Uterus (tissue), 3 donors: ENCODE measurements at regions not wholly inside any gene's neighbourhood (a gene's known extent, or its start where the extent isn't known, plus 50 kb on each side); places are given as distances from the start of the nearest gene placed in this dataset.

ENCODE experiments used
- DNase-seq, 2 donors: peaks; one replicate each; pipeline ENCODE4 v3.0.0-alpha.2; 2019 to 2020
- H3K27ac ChIP-seq, 2 donors: fragments of 200-600 bp; sonication (generic); 1 replicate in 1 of 2; 2 replicates in 1 of 2; pipeline ENCODE4 v1.5.1; 2016 to 2018
- H3K27me3 ChIP-seq, 2 donors: fragments of 200-600 bp; sonication (generic); one replicate each; pipeline ENCODE4 v1.5.1; 2018 to 2019; ENCODE audit warnings: control low read depth in 1 of 2
- H3K36me3 ChIP-seq, 2 donors: fragments of 200-600 bp; sonication (generic); one replicate each; pipeline ENCODE4 v1.5.1; 2019; ENCODE audit warnings: control low read depth in 1 of 2
- H3K4me1 ChIP-seq, 2 donors: fragments of 200-600 bp; sonication (generic); one replicate each; pipeline ENCODE4 v1.5.1; 2018 to 2019; ENCODE audit warnings: control low read depth in 1 of 2
- H3K4me3 ChIP-seq, 2 donors: fragments of 200-600 bp; sonication (generic); 1 replicate in 1 of 2; 2 replicates in 1 of 2; pipeline ENCODE4 v1.5.1; 2018 to 2019; ENCODE audit warnings: mild to moderate bottlenecking in 1 of 2
- H3K9me3 ChIP-seq, 2 donors: fragments of 200-600 bp; sonication (generic); one replicate each; pipeline ENCODE4 v1.5.1; 2019; ENCODE audit warnings: control low read depth in 1 of 2
- POLR2A ChIP-seq, 2 donors: fragments of 450-650 bp; IDR thresholded peaks; one replicate each; pipeline ENCODE4 v1.6.1; 2016; ENCODE audit warnings: antibody characterized with exemption in 2 of 2, mild to moderate bottlenecking in 1 of 2, moderate library complexity in 1 of 2
- intact Hi-C: fragments of 100-400 bp; cut with DNase I; formaldehyde crosslinking; loops from one replicate; pipeline ENCODE4 v1.15.1; 2023; ENCODE audit warnings: low total_unique reads
- TF ChIP-seq, protein P1 (sequence below), 4 experiments: fragments of 200-600 bp in 2 of 4; fragments of 450-650 bp in 2 of 4; sonication (generic) in 2 of 4; IDR thresholded peaks; one replicate each; pipeline ENCODE4 v1.5.1; 2016 to 2019; ENCODE audit warnings: antibody characterized with exemption in 4 of 4, mild to moderate bottlenecking in 2 of 4, moderate library complexity in 1 of 4
- donor health status: DM: yes; HTN: yes; CAD: no.

DNA sequence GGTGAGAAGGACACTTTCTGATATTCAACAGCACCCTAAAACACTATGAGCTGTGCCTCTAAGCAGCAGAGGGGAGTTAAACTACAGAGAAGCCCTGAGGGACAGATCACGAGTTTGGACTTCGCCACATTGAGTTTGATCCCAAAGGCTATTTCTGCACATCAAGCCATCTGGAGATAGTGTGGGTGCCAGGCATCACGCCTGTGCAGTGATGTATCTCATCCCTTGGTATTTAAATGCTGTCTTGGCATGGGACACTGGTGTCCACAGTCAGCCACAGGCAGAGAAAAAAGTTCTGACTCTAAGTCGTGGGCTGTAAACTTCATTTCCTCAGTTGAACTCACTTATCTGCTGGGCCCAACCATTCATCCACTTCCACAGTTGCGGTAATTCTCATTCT is 742.3 kb upstream of the CELF4 start:
- H3K27ac ChIP-seq: no peak overlapping the region
- intact Hi-C loops: no loop called here
- no peaks in the 10 kb centered on the region for H3K36me3 ChIP-seq
- no peaks in the 10 kb centered on the region for H3K9me3 ChIP-seq
- TF ChIP-seq, protein P1, sequence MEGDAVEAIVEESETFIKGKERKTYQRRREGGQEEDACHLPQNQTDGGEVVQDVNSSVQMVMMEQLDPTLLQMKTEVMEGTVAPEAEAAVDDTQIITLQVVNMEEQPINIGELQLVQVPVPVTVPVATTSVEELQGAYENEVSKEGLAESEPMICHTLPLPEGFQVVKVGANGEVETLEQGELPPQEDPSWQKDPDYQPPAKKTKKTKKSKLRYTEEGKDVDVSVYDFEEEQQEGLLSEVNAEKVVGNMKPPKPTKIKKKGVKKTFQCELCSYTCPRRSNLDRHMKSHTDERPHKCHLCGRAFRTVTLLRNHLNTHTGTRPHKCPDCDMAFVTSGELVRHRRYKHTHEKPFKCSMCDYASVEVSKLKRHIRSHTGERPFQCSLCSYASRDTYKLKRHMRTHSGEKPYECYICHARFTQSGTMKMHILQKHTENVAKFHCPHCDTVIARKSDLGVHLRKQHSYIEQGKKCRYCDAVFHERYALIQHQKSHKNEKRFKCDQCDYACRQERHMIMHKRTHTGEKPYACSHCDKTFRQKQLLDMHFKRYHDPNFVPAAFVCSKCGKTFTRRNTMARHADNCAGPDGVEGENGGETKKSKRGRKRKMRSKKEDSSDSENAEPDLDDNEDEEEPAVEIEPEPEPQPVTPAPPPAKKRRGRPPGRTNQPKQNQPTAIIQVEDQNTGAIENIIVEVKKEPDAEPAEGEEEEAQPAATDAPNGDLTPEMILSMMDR (IDR thresholded peaks at IDR 0.05): no peak
- TF ChIP-seq POLR2A (IDR thresholded peaks at IDR 0.05): no peak
- H3K4me1 ChIP-seq: no peaks in the 10 kb centered on the region
- no peak overlapping the region for H3K4me3 ChIP-seq
- no peak for DNase-seq
- no peaks in the 10 kb centered on the region for H3K27me3 ChIP-seq

DNA sequence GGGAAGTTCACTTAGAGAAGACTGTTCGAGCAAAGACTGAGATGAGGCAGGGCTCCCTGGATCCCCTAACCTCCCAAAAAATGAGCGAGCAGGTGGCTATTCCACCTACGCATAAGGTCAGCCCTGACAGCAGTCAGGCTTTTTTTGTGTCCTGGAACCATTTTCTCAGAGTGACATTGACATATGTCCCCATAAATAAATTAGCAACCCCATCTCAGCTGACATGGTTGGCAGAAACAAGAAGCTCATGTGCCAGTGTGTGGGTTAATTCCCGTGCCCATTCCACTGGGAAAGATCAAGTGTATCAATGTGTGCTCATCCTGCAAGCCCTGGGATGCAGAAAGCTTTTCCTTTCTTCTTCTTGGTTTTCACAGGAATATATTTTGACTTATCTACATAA is 740.4 kb upstream of the CELF4 start:
- no peak for DNase-seq
- no peaks in the 10 kb centered on the region for H3K27me3 ChIP-seq
- no peak overlapping the region for H3K4me3 ChIP-seq
- H3K36me3 ChIP-seq: no peaks in the 10 kb centered on the region
- H3K4me1 ChIP-seq: no peaks in the 10 kb centered on the region
- no peaks in the 10 kb centered on the region for H3K9me3 ChIP-seq
- intact Hi-C loops: no loop called here
- TF ChIP-seq, protein P1 (IDR thresholded peaks at IDR 0.05): no peak
- TF ChIP-seq POLR2A (IDR thresholded peaks at IDR 0.05): no peak
- H3K27ac ChIP-seq: no peak overlapping the region

- Histone ChIP-seq H3K4me3 (no peak overlapping the region), H3K27ac (no peak overlapping the region), H3K27me3 (no peaks in the 10 kb centered on the region), H3K9me3 (no peaks in the 10 kb centered on the region), H3K36me3 (no peaks in the 10 kb centered on the region), H3K4me1 (no peaks in the 10 kb centered on the region)
- no peak for TF ChIP-seq POLR2A (IDR thresholded peaks at IDR 0.05)
- no peak for DNase-seq
- intact Hi-C loops: no loop called here
These were observed 736.0 kb upstream of the CELF4 start for GRCh38 chr18:38301621-38302020.

DNA sequence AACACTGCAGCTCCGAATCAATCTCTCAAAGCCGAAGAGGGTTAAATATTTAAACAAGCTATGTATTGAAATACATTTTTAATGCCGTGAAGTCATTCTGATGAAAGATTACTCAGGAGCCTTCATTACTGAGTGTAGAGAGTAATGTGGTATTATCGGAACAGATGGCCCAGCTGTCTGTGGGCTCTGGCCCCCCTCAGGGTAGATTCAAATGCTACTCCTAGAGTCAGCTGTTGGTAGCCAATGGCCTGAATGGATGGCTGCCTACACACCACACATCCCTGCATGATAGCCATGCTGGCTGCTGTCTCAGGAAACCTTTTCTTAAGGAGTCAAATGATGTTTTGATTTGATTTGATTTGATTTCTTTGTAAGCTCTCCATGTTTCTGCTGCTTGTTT is 732.3 kb upstream of the CELF4 start:
- H3K4me3 ChIP-seq: no peak overlapping the region
- H3K27ac ChIP-seq: no peak overlapping the region

DNA sequence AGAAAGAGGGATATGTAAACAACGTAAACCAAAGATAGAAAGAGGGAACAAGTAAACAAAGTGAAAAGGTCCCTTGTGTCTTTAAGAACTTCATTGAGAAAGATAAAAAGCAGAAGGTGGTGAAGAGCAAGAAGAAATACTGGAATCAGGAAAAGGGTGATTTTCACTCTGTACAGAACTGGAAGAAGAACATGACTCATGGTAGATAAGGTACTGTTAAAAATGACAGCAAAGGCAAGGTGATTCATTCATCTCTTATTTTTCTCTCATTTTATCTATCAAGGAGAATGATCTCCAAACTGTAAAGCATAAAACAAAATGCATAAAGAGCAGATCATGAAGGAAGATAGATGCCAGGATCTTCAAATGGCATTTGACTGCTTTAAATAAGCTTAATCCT is 724.6 kb upstream of the CELF4 start:
- no peak for DNase-seq
- H3K9me3 ChIP-seq: no peaks in the 10 kb centered on the region
- no peaks in the 10 kb centered on the region for H3K4me1 ChIP-seq
- H3K27me3 ChIP-seq: no peaks in the 10 kb centered on the region
- H3K27ac ChIP-seq: no peak overlapping the region
- intact Hi-C loops: no loop called here
- TF ChIP-seq POLR2A (IDR thresholded peaks at IDR 0.05): no peak
- TF ChIP-seq, protein P1 (IDR thresholded peaks at IDR 0.05): no peak
- no peak overlapping the region for H3K4me3 ChIP-seq
- H3K36me3 ChIP-seq: no peaks in the 10 kb centered on the region

More for the DNA sequence above, 732.3 kb upstream of the CELF4 start:
- DNase-seq: no peak
- Histone ChIP-seq H3K27me3 (no peaks in the 10 kb centered on the region), H3K4me1 (no peaks in the 10 kb centered on the region), H3K9me3 (no peaks in the 10 kb centered on the region), H3K36me3 (no peaks in the 10 kb centered on the region)
- TF ChIP-seq, protein P1 (IDR thresholded peaks at IDR 0.05): no peak
- TF ChIP-seq POLR2A (IDR thresholded peaks at IDR 0.05): no peak
- intact Hi-C loops: no loop called here

- no peaks in the 10 kb centered on the region for H3K9me3 ChIP-seq
- no peak overlapping the region for H3K4me3 ChIP-seq
- H3K27ac ChIP-seq: no peak overlapping the region
- no peaks in the 10 kb centered on the region for H3K4me1 ChIP-seq
- H3K36me3 ChIP-seq: no peaks in the 10 kb centered on the region
- H3K27me3 ChIP-seq: no peaks in the 10 kb centered on the region
- DNase-seq: no peak
- TF ChIP-seq POLR2A (IDR thresholded peaks at IDR 0.05): no peak
- TF ChIP-seq, protein P1 (IDR thresholded peaks at IDR 0.05): no peak
- intact Hi-C loops: no loop called here
These were observed 719.4 kb upstream of the CELF4 start for GRCh38 chr18:38284972-38285371.
